Mesenchymal stem cell (in vitro differentiated cells and primary cell): ENCODE measurements at regions not wholly inside any gene's neighbourhood (a gene's known extent, or its start where the extent isn't known, plus 50 kb on each side); places are given as distances from the start of the nearest gene placed in this dataset.

Source experiments
- DNase-seq: peaks from one replicate; pipeline ENCODE4 v3.0.0-alpha.2; 2013
- H2AFZ ChIP-seq: one replicate; pipeline ENCODE4 v1.6.1; 2013; ENCODE audit warnings: low read depth, mild to moderate bottlenecking, control low read depth, inconsistent platforms, low read length, moderate library complexity
- H2AK5ac ChIP-seq: 2 replicates; pipeline ENCODE4 v1.6.1; 2013; ENCODE audit warnings: low read length, moderate library complexity, mild to moderate bottlenecking, inconsistent platforms; ENCODE audit not compliant: severe bottlenecking
- H2BK120ac ChIP-seq: one replicate; pipeline ENCODE4 v1.6.1; 2013; ENCODE audit warnings: low read depth, mild to moderate bottlenecking, inconsistent platforms, low read length, moderate library complexity
- H2BK12ac ChIP-seq, 2 experiments: one replicate each; pipeline ENCODE4 v1.6.1; 2013; ENCODE audit warnings: inconsistent platforms in 2 of 2, low read length in 2 of 2, mild to moderate bottlenecking in 2 of 2, moderate library complexity in 2 of 2, control low read depth in 1 of 2
- H2BK15ac ChIP-seq: one replicate; pipeline ENCODE4 v1.6.1; 2013; ENCODE audit warnings: mild to moderate bottlenecking, low read depth, inconsistent platforms; ENCODE audit not compliant: poor library complexity, severe bottlenecking
- H2BK5ac ChIP-seq: 2 replicates; pipeline ENCODE4 v1.6.1; 2013; ENCODE audit warnings: low read depth, mild to moderate bottlenecking, low read length, control low read depth, inconsistent platforms; ENCODE audit not compliant: poor library complexity, severe bottlenecking
- H3K14ac ChIP-seq, 2 experiments: one replicate each; pipeline ENCODE4 v1.6.1; 2013; ENCODE audit warnings: inconsistent platforms in 2 of 2, low read length in 2 of 2, control low read depth in 1 of 2, mild to moderate bottlenecking in 1 of 2, moderate library complexity in 1 of 2
- H3K18ac ChIP-seq, 2 experiments: one replicate each; pipeline ENCODE4 v1.6.1; 2013; ENCODE audit warnings: inconsistent platforms in 2 of 2, low read length in 2 of 2, control low read depth in 1 of 2, low read depth in 1 of 2, mild to moderate bottlenecking in 1 of 2
- H3K23ac ChIP-seq, 2 experiments: one replicate each; pipeline ENCODE4 v1.6.1; 2013; ENCODE audit warnings: inconsistent platforms in 2 of 2, low read length in 2 of 2, mild to moderate bottlenecking in 2 of 2, moderate library complexity in 2 of 2, control low read depth in 1 of 2
- H3K27ac ChIP-seq: 2 replicates; pipeline ENCODE4 v1.5.1; 2013; ENCODE audit warnings: mild to moderate bottlenecking, moderate library complexity, low read length, control low read depth, inconsistent platforms; ENCODE audit not compliant: poor library complexity, severe bottlenecking
- H3K27me3 ChIP-seq, 2 experiments: 2 replicates each; pipeline versions ENCODE4 v1.6.1 to v1.7.0; 2013; ENCODE audit warnings: low read length in 2 of 2, mild to moderate bottlenecking in 2 of 2, moderate library complexity in 2 of 2, control low read depth in 1 of 2, inconsistent platforms in 1 of 2; ENCODE audit not compliant: control insufficient read depth in 1 of 2, insufficient read depth in 1 of 2
- H3K36me3 ChIP-seq, 2 experiments: 2 replicates each; pipeline versions ENCODE4 v1.6.1 to v1.7.0; 2013; ENCODE audit warnings: low read length in 2 of 2, control low read depth in 1 of 2, inconsistent platforms in 1 of 2, low read depth in 1 of 2, mild to moderate bottlenecking in 1 of 2; ENCODE audit not compliant: insufficient read depth in 2 of 2, control insufficient read depth in 1 of 2
- H3K4ac ChIP-seq, 2 experiments: one replicate each; pipeline ENCODE4 v1.6.1; 2013; ENCODE audit warnings: inconsistent platforms in 2 of 2, low read length in 2 of 2, mild to moderate bottlenecking in 2 of 2, moderate library complexity in 2 of 2, control low read depth in 1 of 2, low read depth in 1 of 2
- H3K4me1 ChIP-seq: 2 replicates; pipeline ENCODE4 v1.6.1; 2013; ENCODE audit warnings: low read depth, low read length, control low read depth; ENCODE audit not compliant: control insufficient read depth, insufficient read depth
- H3K4me2 ChIP-seq: 2 replicates; pipeline ENCODE4 v1.6.1; 2013; ENCODE audit warnings: low read length, mild to moderate bottlenecking, inconsistent platforms; ENCODE audit not compliant: poor library complexity, severe bottlenecking
- H3K4me3 ChIP-seq, 2 experiments: 2 replicates each; pipeline versions ENCODE4 v1.5.1 to v1.7.0; 2013; ENCODE audit warnings: low read length in 2 of 2, mild to moderate bottlenecking in 2 of 2, control low read depth in 1 of 2, low read depth in 1 of 2; ENCODE audit not compliant: insufficient read depth in 1 of 2
- H3K79me1 ChIP-seq: replicated peaks from 2 replicates; pipeline ENCODE4 v1.6.1; 2013; ENCODE audit warnings: mild to moderate bottlenecking, control low read depth, low read length, inconsistent platforms; ENCODE audit not compliant: poor library complexity, severe bottlenecking
- H3K9ac ChIP-seq: 2 replicates; pipeline ENCODE4 v1.7.0; 2013; ENCODE audit warnings: mild to moderate bottlenecking, low read length, moderate library complexity
- H3K9me3 ChIP-seq: 2 replicates; pipeline ENCODE4 v1.7.0; 2013; ENCODE audit warnings: mild to moderate bottlenecking, low read length; ENCODE audit not compliant: control insufficient read depth
- H4K8ac ChIP-seq: one replicate; pipeline ENCODE4 v1.6.1; 2013; ENCODE audit warnings: inconsistent platforms, mild to moderate bottlenecking, low read length, moderate library complexity
- H4K91ac ChIP-seq: one replicate; pipeline ENCODE4 v1.6.1; 2013; ENCODE audit warnings: mild to moderate bottlenecking, low read length, inconsistent platforms
- WGBS: methylation state at CpG from one replicate; pipeline ENCODE4 v1.1.7; 2013; ENCODE audit warnings: mixed read lengths; 5-methylcytosine and 5-hydroxymethylcytosine counted together

- H3K4me1 ChIP-seq: peaks cover 3% of the 10 kb centered on the region
- H3K14ac ChIP-seq: no peak overlapping the region
- H2BK12ac ChIP-seq: no peak overlapping the region
- no peak overlapping the region for H2AFZ ChIP-seq
- H3K4me2 ChIP-seq: no peak overlapping the region
- H3K18ac ChIP-seq: no peak overlapping the region
- H2BK120ac ChIP-seq: no peak overlapping the region
- no peak overlapping the region for H3K9ac ChIP-seq
- no peaks in the 10 kb centered on the region for H3K36me3 ChIP-seq
- H3K4me3 ChIP-seq: no peak overlapping the region
- H3K27me3 ChIP-seq: no peaks in the 10 kb centered on the region
- no peak overlapping the region for H4K8ac ChIP-seq
- no peak overlapping the region for H2BK15ac ChIP-seq
- no peak overlapping the region for H4K91ac ChIP-seq
- DNase-seq: no peak
- H3K79me1 ChIP-seq: no peaks in the 10 kb centered on the region
- no peak overlapping the region for H3K23ac ChIP-seq
- H3K4ac ChIP-seq: no peak overlapping the region
- no peak overlapping the region for H3K27ac ChIP-seq
- no peak overlapping the region for H2AK5ac ChIP-seq
- no peak overlapping the region for H2BK5ac ChIP-seq
- 83% methylated on average over 7 of the region's 8 CpGs for WGBS
- no peaks in the 10 kb centered on the region for H3K9me3 ChIP-seq
Observed at GRCh38 chr13:28559636-28560259, 64.8 kb upstream of the FLT1 start.

- no peak overlapping the region for H3K4me3 ChIP-seq
- no peak overlapping the region for H2BK5ac ChIP-seq
- H3K4me2 ChIP-seq: no peak overlapping the region
- no peak for DNase-seq
- peak overlapping the region in 1 of 2 experiments; percentile 48 for H2BK12ac ChIP-seq
- no peaks in the 10 kb centered on the region for H3K79me1 ChIP-seq
- H2BK120ac ChIP-seq: no peak overlapping the region
- H3K9ac ChIP-seq: peak overlapping the region; percentile 66
- no peaks in the 10 kb centered on the region for H3K36me3 ChIP-seq
- no peak overlapping the region for H2AFZ ChIP-seq
- no peak overlapping the region for H2BK15ac ChIP-seq
- H3K27ac ChIP-seq: peak overlapping the region; percentile 74
- H3K4me1 ChIP-seq: peaks cover 3% of the 10 kb centered on the region
- no peak overlapping the region for H3K23ac ChIP-seq
- H3K27me3 ChIP-seq: no peaks in the 10 kb centered on the region
- WGBS: 77% methylated on average over 8 of the region's 8 CpGs
- H3K4ac ChIP-seq: peak overlapping the region in 1 of 2 experiments; percentile 56
- peak overlapping the region; percentile 66 for H4K91ac ChIP-seq
- H2AK5ac ChIP-seq: peak overlapping the region; percentile 62
- peak overlapping the region; percentile 42 for H4K8ac ChIP-seq
- peak overlapping the region in 1 of 2 experiments; percentile 49 for H3K18ac ChIP-seq
- H3K14ac ChIP-seq: no peak overlapping the region
- no peaks in the 10 kb centered on the region for H3K9me3 ChIP-seq
Observed at GRCh38 chr13:28558567-28558966, 63.6 kb upstream of the FLT1 start.

GRCh38 chr13:28557725-28558520 is 63.0 kb upstream of the FLT1 start:
- no peaks in the 10 kb centered on the region for H3K36me3 ChIP-seq
- H3K9ac ChIP-seq: peak overlapping the region; percentile 66
- peak; percentile 75 for DNase-seq
- H4K91ac ChIP-seq: no peak overlapping the region
- H3K9me3 ChIP-seq: no peaks in the 10 kb centered on the region
- H3K4me3 ChIP-seq: no peak overlapping the region
- H3K79me1 ChIP-seq: no peaks in the 10 kb centered on the region
- peaks cover 3% of the 10 kb centered on the region for H3K4me1 ChIP-seq
- H2BK12ac ChIP-seq: no peak overlapping the region
- no peak overlapping the region for H2BK5ac ChIP-seq
- no peak overlapping the region for H3K4me2 ChIP-seq
- H2BK120ac ChIP-seq: no peak overlapping the region
- no peak overlapping the region for H4K8ac ChIP-seq
- H2AK5ac ChIP-seq: no peak overlapping the region
- no peak overlapping the region for H3K14ac ChIP-seq
- H3K27me3 ChIP-seq: no peaks in the 10 kb centered on the region
- no peak overlapping the region for H2BK15ac ChIP-seq
- WGBS: 23% methylated on average over 4 of the region's 5 CpGs
- no peak overlapping the region for H3K23ac ChIP-seq
- H3K27ac ChIP-seq: peak overlapping the region; percentile 74
- H2AFZ ChIP-seq: no peak overlapping the region
- H3K4ac ChIP-seq: no peak overlapping the region
- no peak overlapping the region for H3K18ac ChIP-seq

- Histone ChIP-seq H2BK120ac (no peak overlapping the region), H3K9me3 (no peaks in the 10 kb centered on the region), H3K4me1 (peaks cover 3% of the 10 kb centered on the region), H3K36me3 (no peaks in the 10 kb centered on the region), H3K4me3 (no peak overlapping the region), H2AK5ac (no peak overlapping the region), H2BK15ac (no peak overlapping the region), H4K91ac (no peak overlapping the region), H3K18ac (no peak overlapping the region), H4K8ac (no peak overlapping the region), H3K23ac (no peak overlapping the region), H2AFZ (no peak overlapping the region), H3K9ac (no peak overlapping the region), H3K4me2 (no peak overlapping the region), H3K4ac (no peak overlapping the region), H3K14ac (no peak overlapping the region), H3K27me3 (no peaks in the 10 kb centered on the region), H2BK5ac (no peak overlapping the region), H3K27ac (no peak overlapping the region), H2BK12ac (no peak overlapping the region), H3K79me1 (no peaks in the 10 kb centered on the region)
- DNase-seq: no peak
- 79% methylated on average over 6 of the region's 7 CpGs for WGBS
Observed at GRCh38 chr13:28555096-28555495, 60.2 kb upstream of the FLT1 start.
